ENCODE measurements at regions not wholly inside any gene's neighbourhood (a gene's known extent, or its start where the extent isn't known, plus 50 kb on each side); places are given as distances from the start of the nearest gene placed in this dataset.

DNA sequence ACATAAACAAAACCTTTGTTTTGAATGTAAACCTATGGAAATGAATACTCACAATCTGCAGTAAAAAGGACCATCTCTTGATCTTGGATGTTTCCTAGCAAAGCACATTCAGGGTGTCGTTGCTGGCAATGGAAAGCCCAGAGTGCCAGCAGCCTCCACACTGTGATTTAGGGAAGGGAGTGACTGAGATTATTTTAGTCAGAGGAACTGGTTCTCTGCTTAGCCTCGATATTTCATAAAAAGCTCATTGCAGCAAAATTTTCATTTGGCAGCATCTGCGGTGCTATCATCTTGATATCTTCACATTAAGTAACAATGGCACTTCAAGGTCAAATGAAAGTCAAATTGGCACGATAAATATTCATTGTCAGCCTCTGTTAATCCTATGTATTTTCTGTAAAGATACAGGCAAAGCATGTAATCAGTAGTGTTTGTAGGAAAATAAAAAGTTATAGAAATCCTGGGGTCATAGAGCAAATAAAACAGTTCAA, 116.0 kb downstream of the MACIR start:
- no peak for DNase-seq

DNA sequence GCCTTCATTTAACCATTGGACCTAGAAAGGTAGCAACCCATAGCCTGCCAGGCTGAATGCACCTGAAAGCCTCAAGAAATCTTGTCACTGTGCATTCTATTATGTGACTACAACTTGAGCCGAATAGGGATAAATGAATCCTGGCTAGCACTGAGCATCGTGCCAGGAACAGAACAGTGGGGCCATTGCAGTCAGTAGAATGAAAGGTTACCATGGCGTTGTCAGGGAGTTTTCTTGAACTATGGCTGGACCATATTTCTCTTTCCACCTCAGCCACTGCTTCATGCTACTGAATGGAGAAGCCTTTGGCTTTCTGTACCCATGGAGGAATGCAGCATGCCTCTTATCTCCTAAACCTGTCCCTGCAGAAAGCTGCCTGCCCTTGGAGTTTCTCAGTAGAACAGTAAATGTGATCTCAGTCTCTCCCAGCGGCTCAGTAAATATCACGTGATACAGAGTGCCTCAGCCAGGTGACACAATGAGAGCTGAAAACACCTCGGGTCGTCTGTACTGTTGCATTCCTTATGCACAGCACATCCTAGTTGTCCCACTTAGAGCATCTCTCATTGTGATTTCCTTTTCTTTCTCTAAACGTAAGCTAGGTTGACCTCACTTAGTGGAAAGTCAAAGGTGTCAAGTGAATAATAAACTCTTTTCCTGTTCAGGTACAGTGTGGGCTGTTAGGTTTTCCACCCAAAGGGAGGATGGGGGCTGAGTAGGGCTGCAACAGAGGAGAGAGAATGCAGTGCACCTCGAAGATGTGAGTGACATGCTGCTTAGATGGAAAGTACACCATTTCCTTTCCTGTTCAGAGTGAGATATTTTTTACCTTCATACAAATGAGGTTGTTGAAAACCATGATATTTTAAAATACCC, 115.3 kb downstream of the MACIR start:
- no peak for DNase-seq

DNA sequence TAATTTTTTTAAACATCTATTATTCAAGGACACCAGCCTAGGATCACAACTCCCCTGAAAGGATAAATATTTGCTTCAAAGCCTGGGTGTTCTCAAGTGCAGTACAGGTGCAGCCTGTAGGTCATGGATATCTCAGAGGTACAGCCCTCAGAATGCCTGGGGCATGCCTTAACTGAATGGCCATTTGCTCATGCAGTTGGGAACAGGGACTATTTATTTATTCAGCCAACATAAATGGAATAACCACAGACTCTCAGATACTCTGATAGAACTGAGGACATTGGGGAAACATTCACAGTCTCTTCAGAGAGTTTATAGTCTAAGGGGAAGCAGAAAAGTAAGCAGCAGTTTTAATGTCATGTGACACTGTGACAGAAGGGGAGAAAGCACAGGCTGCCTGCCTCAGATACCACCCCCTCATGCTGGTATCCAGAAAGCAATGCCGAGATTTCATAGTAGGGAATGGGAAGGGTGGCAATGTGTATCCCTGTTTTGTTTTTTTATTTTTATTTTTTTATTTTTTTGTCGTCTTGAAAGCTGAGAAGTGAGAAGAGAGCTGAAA, 112.6 kb downstream of the MACIR start:
- no peak for DNase-seq

DNA sequence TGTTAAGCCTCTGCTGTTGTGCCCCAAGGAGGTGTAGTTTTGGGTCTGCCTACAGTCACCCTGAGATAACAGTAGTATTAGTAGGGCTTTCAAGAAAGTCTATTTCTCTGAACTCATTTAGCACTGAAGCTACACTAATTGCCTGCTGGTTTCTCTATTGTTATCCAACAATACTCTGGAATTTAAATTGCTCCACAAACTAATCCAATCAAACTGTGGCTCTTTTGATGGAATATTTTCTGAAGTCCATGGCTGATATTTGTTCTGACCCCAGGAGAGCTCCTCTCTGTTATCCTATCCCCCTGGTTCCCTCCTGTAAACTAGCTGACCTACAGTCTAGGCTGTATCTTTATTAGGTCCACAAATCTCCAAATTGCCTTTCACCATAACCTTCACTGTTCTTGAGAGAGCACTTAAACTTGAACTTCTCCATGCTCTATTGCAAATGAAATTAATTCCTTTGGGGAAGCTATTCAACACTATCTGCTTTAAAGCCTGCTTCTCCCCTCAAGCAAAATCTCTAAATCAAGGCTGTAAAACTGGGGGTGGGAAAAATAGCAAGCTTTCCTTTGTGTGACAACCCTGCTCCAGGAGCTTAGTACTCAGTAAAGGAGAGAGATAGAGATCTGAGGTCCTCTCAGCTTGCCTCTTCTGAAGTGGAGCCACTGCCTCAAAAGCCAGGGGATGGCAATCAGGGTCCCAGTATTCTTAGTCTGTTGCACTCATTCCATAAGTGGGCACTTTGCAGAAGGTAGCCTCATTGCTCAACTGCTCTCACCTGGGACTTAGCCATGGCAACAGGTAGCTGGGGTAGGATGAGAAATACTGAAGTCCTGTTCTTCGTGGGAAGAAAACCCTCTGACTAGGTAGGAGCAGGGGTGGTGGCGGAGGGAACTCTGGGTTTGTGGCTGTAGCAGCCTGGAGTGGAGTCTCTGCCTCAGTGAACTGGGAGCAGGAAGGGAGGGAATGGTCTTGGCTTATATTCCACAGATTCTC, 110.9 kb downstream of the MACIR start:
- DNase-seq = no peak

DNA sequence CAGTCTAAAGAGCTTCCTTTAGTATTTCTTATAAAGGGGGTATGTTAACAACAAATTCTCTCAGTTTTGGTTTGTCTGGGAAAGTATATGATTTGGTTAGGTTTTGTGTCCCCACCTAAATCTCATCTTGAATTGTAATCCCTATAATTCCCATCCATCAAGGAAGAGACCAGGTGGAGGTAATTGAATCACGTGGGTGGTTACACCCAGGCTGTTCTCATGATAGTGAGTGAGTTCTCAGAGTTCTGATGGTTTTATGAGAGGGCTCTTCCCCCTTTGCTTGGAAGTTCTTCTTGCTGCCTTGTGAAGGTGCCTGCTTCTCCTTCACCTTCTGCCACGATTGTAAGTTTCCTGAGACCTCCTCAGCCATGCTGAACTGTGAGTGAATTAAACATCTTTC, 109.1 kb downstream of the MACIR start:
- DNase-seq = no peak

DNA sequence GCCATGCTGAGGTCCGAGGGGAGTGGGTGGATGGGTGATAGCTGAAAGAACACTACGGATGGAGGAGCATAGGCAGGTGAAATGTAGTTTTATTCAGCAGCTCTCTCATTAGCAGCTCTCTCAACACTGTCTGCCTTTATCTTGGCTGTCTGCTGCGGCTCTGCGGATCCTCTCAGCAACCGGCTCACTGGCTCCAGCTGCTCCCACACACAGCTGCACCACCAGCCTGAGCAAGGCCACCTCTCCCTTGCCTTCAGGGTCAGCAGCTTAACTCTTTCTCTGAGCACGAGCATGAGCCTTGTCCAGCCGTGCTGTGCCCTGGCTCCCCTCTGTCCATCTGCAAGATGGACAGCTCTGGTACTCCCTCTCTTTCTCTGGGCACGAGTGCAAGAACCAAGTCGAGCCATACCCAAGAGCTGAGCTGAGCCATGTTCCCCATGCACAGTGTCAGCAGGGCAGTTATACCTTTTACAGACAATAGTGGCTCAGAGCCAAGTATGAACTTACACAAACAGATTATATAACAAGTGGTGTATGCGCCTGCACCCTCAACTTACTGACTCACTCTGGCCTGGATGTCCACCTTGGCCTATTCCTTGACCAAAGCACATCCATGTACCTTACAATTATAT, 108.5 kb downstream of the MACIR start:
- no peak for DNase-seq

DNA sequence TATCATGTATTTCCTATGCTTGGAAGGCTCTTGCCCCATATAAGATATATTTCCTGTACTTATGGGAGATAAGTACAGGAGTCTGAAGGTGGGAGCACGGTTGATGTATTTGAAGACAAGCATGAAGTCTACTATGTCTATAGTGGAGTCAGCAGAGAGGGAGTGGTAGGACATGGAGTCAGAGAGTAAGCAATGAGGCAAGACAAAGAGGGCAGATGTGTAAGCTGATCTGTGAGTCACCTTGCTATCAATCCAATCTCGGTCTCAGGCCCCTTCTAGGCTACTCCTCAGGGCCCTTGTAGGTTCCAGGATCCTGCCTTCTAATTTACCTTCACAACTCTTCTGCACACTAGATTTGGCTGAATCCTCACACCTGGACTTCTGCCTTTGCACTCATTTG, 105.5 kb downstream of the MACIR start:
- DNase-seq = no peak

DNA sequence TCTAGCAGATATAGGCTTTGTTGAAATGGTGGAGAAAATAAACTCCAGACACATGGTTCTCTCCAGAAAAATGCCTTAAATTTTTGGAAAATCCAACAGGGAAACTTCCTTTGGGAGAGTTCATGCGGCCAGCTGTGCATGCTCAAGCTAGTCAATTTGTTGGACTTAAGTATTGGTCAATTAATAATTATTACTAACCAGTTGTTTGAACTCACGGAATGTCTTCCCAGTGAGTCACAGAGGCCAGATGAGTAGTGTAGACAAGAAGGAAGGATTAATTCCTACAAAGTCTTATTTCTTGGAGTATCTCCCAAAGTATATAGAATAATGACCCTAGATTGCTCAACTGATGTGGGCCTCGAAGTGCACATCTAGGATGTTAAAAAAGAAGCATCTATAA, 103.6 kb downstream of the MACIR start:
- DNase-seq = no peak

DNA sequence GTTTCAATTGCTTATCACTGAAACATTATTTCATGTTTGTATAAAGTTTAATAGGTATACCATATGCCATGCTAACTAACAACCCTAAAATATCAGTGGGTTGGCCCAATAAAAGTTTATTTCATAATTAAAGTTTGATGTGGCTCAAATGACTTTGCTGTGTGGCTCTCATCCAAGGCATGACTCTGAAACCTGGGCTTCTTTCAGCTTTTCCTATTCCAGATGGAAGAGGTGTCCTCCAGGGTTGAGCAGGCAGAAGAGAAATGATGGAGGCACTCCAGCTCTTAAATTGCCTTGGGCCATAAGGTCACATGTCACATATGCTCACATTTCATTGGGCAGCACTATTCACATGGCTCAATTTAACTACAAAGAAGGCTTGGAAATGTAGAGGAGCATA, 101.9 kb downstream of the MACIR start:
- no peak for DNase-seq

DNA sequence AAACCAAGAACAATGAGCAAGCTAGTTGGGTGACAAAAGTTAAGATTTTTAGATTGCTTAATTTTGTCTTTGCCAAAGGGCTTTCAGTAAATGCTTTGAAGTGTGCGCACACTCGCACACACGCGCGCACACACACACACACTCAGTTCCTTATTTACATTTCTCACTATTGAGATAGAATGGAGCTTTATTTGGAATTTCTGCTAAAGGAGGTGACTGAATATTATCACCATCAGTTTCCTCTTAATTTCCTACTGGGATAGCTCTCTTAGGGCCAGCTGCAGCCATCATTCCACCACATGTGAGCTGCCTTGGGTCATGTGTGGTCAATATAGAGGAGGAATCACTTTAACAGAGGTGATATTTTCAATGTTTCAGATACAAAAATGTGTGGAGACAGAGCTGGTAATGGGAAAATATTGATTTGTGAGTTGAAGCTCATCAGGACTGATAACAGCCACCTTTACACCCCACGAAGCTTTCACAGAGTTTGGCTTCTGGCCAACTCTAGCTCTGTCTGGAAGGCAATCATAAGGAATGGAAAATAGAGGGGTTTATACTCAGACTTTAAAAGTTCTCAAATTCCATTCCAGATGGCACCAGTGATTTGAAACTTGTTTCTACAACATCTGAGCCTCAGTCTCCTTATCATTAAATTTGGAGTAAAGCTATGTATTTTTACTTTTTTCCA, 99.9 kb downstream of the MACIR start:
- DNase-seq = no peak

DNA sequence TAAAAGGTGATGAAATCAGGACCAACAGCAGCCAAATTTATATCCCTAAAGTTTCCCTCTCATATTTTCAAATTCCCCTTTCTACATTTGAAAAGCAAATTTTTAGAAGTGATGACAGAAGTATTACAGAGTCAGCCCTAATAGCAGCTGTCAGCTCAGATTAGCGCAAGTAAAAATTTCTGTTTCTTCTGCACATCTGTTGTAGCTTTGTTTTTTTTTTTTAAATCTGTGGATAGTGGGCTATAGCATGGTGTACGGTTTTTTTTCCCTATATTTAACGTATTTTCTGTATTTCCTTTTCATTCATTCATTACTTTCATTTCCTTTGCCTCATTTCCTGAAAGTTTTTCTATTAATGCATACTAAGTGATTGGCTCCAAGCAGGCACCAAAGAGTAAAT, 99.1 kb downstream of the MACIR start:
- DNase-seq = no peak

DNA sequence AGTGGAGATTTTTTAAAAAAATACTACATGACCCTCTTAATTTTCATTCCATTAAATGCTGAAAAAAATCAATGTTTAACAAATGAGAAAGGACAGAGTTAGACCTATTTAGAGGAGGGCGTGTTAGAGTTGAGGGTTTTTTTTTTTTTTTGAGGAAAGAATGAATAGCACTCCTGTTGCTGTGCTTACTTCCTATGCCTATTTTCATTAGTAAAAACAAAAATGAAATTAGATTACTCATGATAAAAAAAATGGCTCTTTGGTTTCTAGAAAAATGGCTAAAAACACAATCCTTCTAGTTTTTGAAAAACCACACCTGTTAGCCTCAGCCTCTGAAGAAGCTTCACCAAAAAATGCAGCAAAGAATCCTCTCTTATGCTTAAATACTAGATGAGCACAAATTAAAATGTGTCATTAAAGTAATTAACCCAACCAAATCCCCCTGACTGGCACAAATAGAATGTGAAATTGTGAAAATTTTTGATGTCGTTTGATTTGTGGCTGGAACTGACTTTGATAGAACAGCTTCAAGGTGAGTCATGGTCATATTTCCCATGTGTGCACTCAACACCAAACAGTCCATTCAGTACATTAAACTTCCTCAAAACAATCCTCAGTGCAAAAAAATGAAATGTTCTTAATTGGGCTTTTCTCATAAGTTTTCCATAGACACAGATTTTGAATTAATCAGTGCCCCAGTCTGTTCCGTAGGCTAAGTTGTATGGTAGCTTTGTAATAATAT, 98.0 kb downstream of the MACIR start:
- DNase-seq = no peak

DNA sequence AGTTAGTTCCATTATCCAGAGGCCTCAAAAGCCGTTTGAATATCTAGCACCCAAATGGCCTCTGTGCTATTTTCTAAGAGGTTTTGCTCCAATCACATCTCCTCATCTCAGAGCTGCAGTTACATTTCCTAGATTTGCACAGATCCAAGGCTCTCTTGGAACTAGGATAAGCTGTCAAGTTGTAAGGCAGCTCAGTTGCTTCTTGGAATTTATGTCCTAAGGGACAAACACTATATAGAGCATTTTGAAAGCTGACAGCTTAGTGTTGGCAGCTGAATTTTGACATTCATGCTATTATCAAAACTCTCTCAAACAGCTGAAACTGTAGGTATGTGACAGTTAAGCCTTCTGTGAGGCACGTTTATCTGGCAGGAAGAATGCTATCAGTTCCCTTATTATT, 97.0 kb downstream of the MACIR start:
- no peak for DNase-seq

DNA sequence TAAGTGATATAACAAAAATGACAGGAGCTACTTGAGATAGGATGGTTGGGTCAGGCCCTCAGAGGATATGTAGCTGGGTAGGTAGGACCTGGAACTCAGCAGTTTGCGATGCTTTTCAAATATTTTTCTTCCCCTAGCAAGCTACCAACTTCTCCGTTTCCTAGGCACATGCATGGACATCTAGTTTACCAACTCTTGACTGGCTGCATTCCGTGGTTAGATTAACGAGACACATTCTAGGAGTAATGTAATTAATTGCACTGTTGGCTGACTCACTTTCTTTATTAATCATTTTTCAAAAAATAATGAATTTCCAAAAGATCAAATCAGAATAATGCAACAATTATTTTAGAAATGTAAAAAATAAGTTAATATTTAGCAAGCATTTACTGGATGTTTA, 95.9 kb downstream of the MACIR start:
- DNase-seq = no peak

DNA sequence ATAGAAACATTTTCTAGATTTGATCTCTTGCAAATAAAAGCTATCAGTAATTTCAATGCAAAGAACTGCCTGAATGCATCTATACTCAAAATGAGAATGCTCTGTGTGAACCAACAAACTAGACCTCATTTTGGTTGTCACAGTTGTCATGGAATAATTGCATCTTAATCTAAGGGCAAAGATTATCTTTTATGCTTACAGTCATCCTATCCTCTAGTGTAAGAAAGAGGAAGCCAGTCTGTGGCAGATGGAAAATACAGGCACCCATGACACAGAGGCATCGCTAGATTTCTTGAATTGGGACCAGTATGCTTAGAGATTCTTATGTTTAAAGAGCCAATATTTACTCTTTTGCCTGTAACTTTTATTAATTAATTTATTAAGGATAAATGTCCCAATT, 95.0 kb downstream of the MACIR start:
- no peak for DNase-seq

DNA sequence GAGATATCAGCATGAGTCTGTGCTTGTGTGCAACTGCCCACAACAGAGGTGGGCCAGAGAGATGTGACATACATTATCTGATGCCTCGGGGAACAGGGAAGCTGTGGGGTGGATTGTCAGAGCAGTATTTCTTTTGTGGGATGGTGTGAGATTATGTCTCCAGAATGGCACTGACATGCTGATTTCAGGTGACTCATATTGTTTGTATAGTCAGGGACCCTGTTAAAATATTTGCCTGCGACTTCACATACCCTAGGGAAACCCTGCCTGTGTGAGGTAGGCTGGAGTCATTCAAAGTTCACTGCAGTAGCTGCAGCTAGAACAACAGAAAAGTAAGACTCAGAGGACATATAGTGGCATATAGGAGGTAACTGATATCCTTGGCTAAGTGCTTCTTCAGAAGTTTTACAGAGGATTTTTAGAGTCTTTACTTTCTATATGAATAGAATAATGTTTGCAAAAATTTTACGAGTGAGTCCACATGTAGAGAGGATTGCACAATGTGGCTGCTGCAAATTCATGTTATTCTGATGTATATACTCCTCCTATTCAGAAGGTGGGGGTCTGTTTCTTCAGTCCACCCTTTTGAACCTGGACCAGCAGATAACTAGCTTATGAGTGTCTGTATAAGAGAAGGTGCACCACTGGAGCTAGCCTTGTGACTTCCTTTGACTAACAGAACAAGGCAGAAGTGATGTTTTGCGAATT, 89.3 kb downstream of the MACIR start:
- DNase-seq = no peak

DNA sequence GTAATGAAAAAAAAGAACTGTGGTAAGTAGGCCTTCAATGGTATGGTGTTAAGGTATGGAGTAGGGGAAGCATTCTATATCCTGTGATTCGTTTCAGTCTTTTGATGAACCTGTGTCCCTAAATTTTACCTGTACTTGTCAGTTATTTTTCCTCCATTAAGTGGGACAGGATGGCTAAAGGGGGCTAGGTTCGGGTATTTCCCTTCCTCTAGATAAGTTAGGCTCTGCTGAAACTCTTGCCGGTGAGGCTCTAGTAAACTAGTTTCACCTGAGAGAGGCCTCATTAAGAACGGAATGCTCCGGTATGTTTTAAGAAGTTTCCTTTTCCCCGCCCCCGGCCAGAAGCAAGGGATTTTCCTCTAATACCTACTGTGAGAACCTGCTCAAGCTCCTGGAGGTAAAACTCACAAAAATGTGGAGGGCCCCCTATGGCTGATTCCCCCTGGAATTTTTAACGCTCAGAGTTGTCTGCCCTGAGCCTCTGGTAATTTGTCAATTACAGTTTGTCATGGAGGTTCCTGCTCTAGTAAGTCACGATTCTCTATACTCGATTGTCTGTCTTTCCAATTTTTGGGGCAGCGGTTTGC, 87.7 kb downstream of the MACIR start:
- DNase-seq = no peak

DNA sequence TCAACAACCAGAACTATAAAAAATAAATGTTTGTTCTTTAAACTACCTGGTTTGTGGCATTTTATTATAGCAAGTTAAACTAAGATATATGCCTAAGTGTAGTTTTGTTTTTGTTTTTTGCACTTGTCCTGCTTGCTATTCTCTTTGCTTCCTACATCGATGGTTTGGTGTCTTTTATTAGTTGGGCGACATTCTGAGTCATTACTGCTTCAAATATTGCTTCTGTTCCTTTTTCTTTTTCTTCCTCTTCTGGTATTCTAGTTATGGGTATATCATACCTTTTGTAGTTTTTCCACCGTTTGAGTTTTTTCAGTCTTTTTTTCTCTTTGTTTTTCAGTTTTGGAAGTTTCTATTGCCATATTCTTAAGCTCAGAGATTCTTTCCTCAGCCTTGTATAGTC, 86.9 kb downstream of the MACIR start:
- DNase-seq = no peak

DNA sequence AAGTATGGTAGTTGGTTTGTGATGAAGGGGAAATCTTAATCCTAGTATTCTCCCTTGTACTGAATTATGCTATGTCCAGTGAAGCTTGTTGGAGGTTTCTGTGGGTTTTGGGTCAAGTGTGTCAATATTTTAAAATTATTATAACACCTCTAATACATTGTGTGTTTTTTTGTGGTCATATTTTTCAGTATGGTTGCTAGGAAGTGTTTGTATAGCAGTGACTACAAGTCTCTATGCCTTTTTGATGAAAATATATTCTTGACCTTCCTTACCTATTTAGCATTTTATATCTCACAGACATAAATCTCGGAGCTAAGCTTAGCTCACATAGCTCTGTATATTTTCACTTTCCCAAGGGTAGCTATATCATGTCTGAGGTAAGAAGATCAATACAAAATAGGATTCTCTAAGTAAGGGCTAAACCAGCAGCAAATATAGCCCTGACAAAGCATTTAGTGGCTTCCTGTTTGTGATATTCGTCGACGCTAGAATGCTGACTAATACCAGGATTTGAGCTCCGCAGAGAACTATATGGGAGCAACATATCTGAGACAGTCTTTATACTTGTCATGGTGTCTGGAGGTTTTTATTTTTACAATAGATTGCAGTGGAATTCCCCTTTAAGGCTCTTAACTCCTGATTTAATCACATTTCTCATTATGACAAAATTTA, 82.3 kb downstream of the MACIR start:
- DNase-seq = no peak

DNA sequence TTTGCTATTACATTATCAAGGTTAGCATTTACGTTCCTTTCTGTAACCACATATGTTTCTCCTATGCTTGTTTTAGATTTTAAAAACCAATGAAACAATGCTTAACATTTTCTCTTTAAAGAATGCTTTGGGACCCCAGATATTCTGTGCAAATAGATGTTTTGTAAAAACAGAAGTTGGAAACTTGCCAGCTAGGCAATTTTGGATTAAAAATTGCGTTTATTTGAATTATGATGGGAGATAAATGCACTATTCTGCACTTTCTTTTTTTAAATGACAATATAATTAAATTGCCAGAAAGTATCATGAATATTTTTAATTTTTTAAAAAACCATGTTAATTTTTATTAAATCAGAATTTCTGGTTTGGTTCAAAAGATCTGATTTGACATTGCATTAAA, 81.6 kb downstream of the MACIR start:
- no peak for DNase-seq
